ENCODE measurements at regions not wholly inside any gene's neighbourhood (a gene's known extent, or its start where the extent isn't known, plus 50 kb on each side); places are given as distances from the start of the nearest gene placed in this dataset.

GRCh38 chr3:88418219-88418618, 268.5 kb downstream of the C3orf38 start:
- TF ChIP-seq CTCF (conservative IDR thresholded peaks at IDR 0.05; ENCODE audit: low read depth, low read length) (no peak), EZH2 (IDR thresholded peaks at IDR 0.05; ENCODE audit: low read length, unreplicated experiment) (no peak)

Measured in PC-3 (cell line).